Skeletal muscle satellite cell (primary cell): ENCODE measurements at regions not wholly inside any gene's neighbourhood (a gene's known extent, or its start where the extent isn't known, plus 50 kb on each side); places are given as distances from the start of the nearest gene placed in this dataset.

Source experiments
- H3K27me3 ChIP-seq: 2 replicates; pipeline ENCODE4 v1.7.0; 2013; ENCODE audit warnings: low read length; ENCODE audit not compliant: control insufficient read depth, insufficient read depth
- H3K36me3 ChIP-seq: 2 replicates; pipeline ENCODE4 v1.7.0; 2013; ENCODE audit warnings: mild to moderate bottlenecking, control low read depth, low read length; ENCODE audit not compliant: insufficient read depth
- H3K4me1 ChIP-seq: 2 replicates; pipeline ENCODE4 v1.7.0; 2013; ENCODE audit warnings: low read length; ENCODE audit not compliant: control insufficient read depth, insufficient read depth
- H3K4me2 ChIP-seq: 2 replicates; pipeline ENCODE4 v1.7.0; 2013; ENCODE audit warnings: mild to moderate bottlenecking, low read length
- H3K4me3 ChIP-seq: 2 replicates; pipeline ENCODE4 v1.7.0; 2013; ENCODE audit warnings: low read length
- H3K9ac ChIP-seq: 2 replicates; pipeline ENCODE4 v1.7.0; 2013; ENCODE audit warnings: mild to moderate bottlenecking, low read depth, low read length, moderate library complexity
- H3K9me3 ChIP-seq: replicated peaks from 2 replicates; pipeline ENCODE4 v1.7.0; 2013; ENCODE audit warnings: mild to moderate bottlenecking, control low read depth, low read length

GRCh38 chr3:147651107-147651778, 242.1 kb downstream of the ZIC1 start:
- no peak overlapping the region for H3K9ac ChIP-seq
- H3K27me3 ChIP-seq, result no peaks in the 10 kb centered on the region
- H3K36me3 ChIP-seq, result no peaks in the 10 kb centered on the region
- H3K4me2 ChIP-seq, result peak overlapping the region; percentile 18
- peaks cover 51% of the 10 kb centered on the region for H3K4me1 ChIP-seq
- no peaks in the 10 kb centered on the region for H3K9me3 ChIP-seq
- no peak overlapping the region for H3K4me3 ChIP-seq

GRCh38 chr3:147652651-147653366, 243.6 kb downstream of the ZIC1 start:
- no peaks in the 10 kb centered on the region for H3K27me3 ChIP-seq
- H3K36me3 ChIP-seq, result no peaks in the 10 kb centered on the region
- H3K4me1 ChIP-seq, result peaks cover 53% of the 10 kb centered on the region
- H3K4me2 ChIP-seq, result peak overlapping the region; percentile 25
- H3K9me3 ChIP-seq, result no peaks in the 10 kb centered on the region
- no peak overlapping the region for H3K4me3 ChIP-seq
- H3K9ac ChIP-seq, result no peak overlapping the region

- H3K9ac ChIP-seq, result no peak overlapping the region
- H3K4me1 ChIP-seq, result peaks cover 53% of the 10 kb centered on the region
- H3K4me3 ChIP-seq, result no peak overlapping the region
- no peaks in the 10 kb centered on the region for H3K27me3 ChIP-seq
- no peaks in the 10 kb centered on the region for H3K36me3 ChIP-seq
- H3K4me2 ChIP-seq, result peak overlapping the region; percentile 25
- H3K9me3 ChIP-seq, result no peaks in the 10 kb centered on the region
These were observed 244.3 kb downstream of the ZIC1 start for GRCh38 chr3:147653367-147653923.

- no peak overlapping the region for H3K4me3 ChIP-seq
- H3K9me3 ChIP-seq, result no peaks in the 10 kb centered on the region
- peak overlapping the region; percentile 19 for H3K9ac ChIP-seq
These were observed 245.7 kb downstream of the ZIC1 start for GRCh38 chr3:147654827-147655226.

GRCh38 chr3:147655236-147655635, 246.1 kb downstream of the ZIC1 start:
- Histone ChIP-seq H3K4me2 (peak overlapping the region; percentile 44), H3K9me3 (no peaks in the 10 kb centered on the region), H3K27me3 (no peaks in the 10 kb centered on the region), H3K9ac (peak overlapping the region; percentile 19), H3K36me3 (no peaks in the 10 kb centered on the region), H3K4me3 (no peak overlapping the region), H3K4me1 (peaks cover 49% of the 10 kb centered on the region)

More at GRCh38 chr3:147654827-147655226, 245.7 kb downstream of the ZIC1 start:
- Histone ChIP-seq H3K36me3 (no peaks in the 10 kb centered on the region), H3K4me2 (peak overlapping the region; percentile 44), H3K27me3 (no peaks in the 10 kb centered on the region), H3K4me1 (peaks cover 53% of the 10 kb centered on the region)

GRCh38 chr3:147656023-147656422, 246.9 kb downstream of the ZIC1 start:
- peaks cover 43% of the 10 kb centered on the region for H3K4me1 ChIP-seq
- no peaks in the 10 kb centered on the region for H3K27me3 ChIP-seq
- H3K4me3 ChIP-seq, result no peak overlapping the region
- H3K36me3 ChIP-seq, result no peaks in the 10 kb centered on the region
- H3K4me2 ChIP-seq, result no peak overlapping the region
- no peak overlapping the region for H3K9ac ChIP-seq
- no peaks in the 10 kb centered on the region for H3K9me3 ChIP-seq

- Histone ChIP-seq H3K9ac (no peak overlapping the region), H3K36me3 (no peaks in the 10 kb centered on the region), H3K4me3 (no peak overlapping the region), H3K4me1 (no peaks in the 10 kb centered on the region), H3K27me3 (no peaks in the 10 kb centered on the region), H3K4me2 (no peak overlapping the region), H3K9me3 (no peaks in the 10 kb centered on the region)
These were observed 252.8 kb downstream of the ZIC1 start for GRCh38 chr3:147661916-147662315.

GRCh38 chr3:147662705-147663104, 253.5 kb downstream of the ZIC1 start:
- H3K27me3 ChIP-seq, result no peaks in the 10 kb centered on the region

GRCh38 chr3:147669077-147669476, 259.9 kb downstream of the ZIC1 start:
- Histone ChIP-seq H3K9ac (no peak overlapping the region), H3K4me1 (no peaks in the 10 kb centered on the region), H3K9me3 (no peaks in the 10 kb centered on the region), H3K4me3 (no peak overlapping the region), H3K36me3 (no peaks in the 10 kb centered on the region), H3K4me2 (no peak overlapping the region), H3K27me3 (no peaks in the 10 kb centered on the region)

More at GRCh38 chr3:147662705-147663104, 253.5 kb downstream of the ZIC1 start:
- no peak overlapping the region for H3K4me3 ChIP-seq
- H3K9ac ChIP-seq, result no peak overlapping the region
- H3K36me3 ChIP-seq, result no peaks in the 10 kb centered on the region
- no peaks in the 10 kb centered on the region for H3K9me3 ChIP-seq
- H3K4me2 ChIP-seq, result no peak overlapping the region
- H3K4me1 ChIP-seq, result no peaks in the 10 kb centered on the region

- Histone ChIP-seq H3K9me3 (no peaks in the 10 kb centered on the region), H3K4me1 (no peaks in the 10 kb centered on the region), H3K4me2 (no peak overlapping the region), H3K4me3 (no peak overlapping the region), H3K9ac (no peak overlapping the region), H3K27me3 (no peaks in the 10 kb centered on the region), H3K36me3 (no peaks in the 10 kb centered on the region)
These were observed 262.9 kb downstream of the ZIC1 start for GRCh38 chr3:147672035-147672434.

GRCh38 chr3:147672436-147672835, 263.3 kb downstream of the ZIC1 start:
- H3K9ac ChIP-seq, result no peak overlapping the region
- no peaks in the 10 kb centered on the region for H3K9me3 ChIP-seq
- no peak overlapping the region for H3K4me3 ChIP-seq
- H3K4me1 ChIP-seq, result no peaks in the 10 kb centered on the region
- H3K4me2 ChIP-seq, result no peak overlapping the region
- H3K36me3 ChIP-seq, result no peaks in the 10 kb centered on the region
- no peaks in the 10 kb centered on the region for H3K27me3 ChIP-seq
